ENCODE measurements at regions not wholly inside any gene's neighbourhood (a gene's known extent, or its start where the extent isn't known, plus 50 kb on each side); places are given as distances from the start of the nearest gene placed in this dataset.

DNA sequence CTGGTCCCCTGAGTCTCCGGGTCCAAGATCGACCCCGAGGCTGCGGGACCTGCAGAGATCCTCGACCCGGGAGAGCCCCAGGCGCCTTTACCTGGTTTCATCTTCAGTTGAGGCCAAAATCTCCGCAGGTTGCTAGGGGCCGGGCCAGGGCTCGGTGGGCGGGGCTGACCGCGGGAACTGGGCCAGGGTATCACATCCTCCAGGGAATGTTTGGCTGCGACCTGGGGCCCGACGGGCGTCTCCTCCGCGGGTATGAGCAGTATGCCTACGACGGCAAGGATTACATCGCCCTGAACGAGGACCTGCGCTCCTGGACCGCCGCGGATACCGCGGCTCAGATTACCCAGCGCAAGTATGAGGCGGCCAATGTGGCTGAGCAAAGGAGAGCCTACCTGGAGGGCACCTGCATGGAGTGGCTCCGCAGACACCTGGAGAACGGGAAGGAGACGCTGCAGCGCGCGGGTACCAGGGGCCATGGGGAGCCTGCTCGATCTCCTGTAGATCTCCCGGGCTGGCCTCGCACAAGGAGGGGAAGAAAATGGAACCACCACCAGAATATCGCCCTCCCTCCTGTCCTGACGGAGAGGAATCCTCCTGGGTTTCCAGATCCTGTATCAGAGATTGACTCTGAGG, 53.8 kb upstream of the POLR1H start:
- DNase-seq (ENCODE audit: low spot score) = peak; percentile 16
- in situ Hi-C loops (cut with MboI; ENCODE audit: low pct_unique_long_range_greater_than_20kb, low sequenced_read_pairs, unreplicated experiment) = loop anchor here (10.0 kb wide), 1 partner anchor 162 kb away; no protein-coding TSS in a partner anchor
- TF ChIP-seq, protein P1, sequence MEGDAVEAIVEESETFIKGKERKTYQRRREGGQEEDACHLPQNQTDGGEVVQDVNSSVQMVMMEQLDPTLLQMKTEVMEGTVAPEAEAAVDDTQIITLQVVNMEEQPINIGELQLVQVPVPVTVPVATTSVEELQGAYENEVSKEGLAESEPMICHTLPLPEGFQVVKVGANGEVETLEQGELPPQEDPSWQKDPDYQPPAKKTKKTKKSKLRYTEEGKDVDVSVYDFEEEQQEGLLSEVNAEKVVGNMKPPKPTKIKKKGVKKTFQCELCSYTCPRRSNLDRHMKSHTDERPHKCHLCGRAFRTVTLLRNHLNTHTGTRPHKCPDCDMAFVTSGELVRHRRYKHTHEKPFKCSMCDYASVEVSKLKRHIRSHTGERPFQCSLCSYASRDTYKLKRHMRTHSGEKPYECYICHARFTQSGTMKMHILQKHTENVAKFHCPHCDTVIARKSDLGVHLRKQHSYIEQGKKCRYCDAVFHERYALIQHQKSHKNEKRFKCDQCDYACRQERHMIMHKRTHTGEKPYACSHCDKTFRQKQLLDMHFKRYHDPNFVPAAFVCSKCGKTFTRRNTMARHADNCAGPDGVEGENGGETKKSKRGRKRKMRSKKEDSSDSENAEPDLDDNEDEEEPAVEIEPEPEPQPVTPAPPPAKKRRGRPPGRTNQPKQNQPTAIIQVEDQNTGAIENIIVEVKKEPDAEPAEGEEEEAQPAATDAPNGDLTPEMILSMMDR (IDR thresholded peaks at IDR 0.05; ENCODE audit: extremely low read depth, insufficient read depth, missing control alignments) = no peak

DNA sequence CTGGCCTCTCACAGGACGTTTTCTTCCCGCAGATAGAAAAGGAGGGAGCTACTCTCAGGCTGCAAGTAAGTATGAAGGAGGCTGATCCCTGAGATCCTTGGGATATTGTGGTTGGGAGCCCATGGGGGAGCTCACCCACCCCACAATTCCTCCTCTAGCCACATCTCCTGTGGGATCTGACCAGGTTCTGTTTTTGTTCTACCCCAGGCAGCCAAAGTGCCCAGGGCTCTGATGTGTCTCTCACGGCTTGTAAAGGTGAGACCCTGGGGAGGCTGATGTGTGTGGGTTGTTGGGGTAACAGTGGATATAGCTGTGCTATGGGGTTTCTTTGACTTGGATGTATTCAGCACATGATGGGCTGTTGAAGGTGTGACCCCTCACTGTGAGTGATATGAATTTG, 52.0 kb upstream of the POLR1H start:
- DNase-seq (ENCODE audit: low spot score) = no peak
- TF ChIP-seq, protein P1 (IDR thresholded peaks at IDR 0.05; ENCODE audit: extremely low read depth, insufficient read depth, missing control alignments) = no peak
- in situ Hi-C loops (cut with MboI; ENCODE audit: low pct_unique_long_range_greater_than_20kb, low sequenced_read_pairs, unreplicated experiment) = loop anchor here (10.0 kb wide), 1 partner anchor 164 kb away; no protein-coding TSS in a partner anchor

All from GM13977 (cell line).